Activated T-cell treated with anti-CD3 and anti-CD28 coated beads, Interleukin-2, amount 50 U/mL, for 1 hour (primary cell): ENCODE measurements at regions not wholly inside any gene's neighbourhood (a gene's known extent, or its start where the extent isn't known, plus 50 kb on each side); places are given as distances from the start of the nearest gene placed in this dataset.

Experiments used
- DNase-seq: peaks from one replicate; pipeline ENCODE4 v3.0.0-alpha.2; 2020

GRCh38 chr5:93048858-93049257, 532.2 kb downstream of the NR2F1-AS1 start:
- DNase-seq, result no peak

- no peak for DNase-seq
Observed at GRCh38 chr5:93044859-93045666, 536.0 kb downstream of the NR2F1-AS1 start.

- no peak for DNase-seq
Observed at GRCh38 chr5:93039888-93040287, 541.1 kb downstream of the NR2F1-AS1 start.

- DNase-seq, result no peak
Observed at GRCh38 chr5:93034621-93035590, 546.1 kb downstream of the NR2F1-AS1 start.

GRCh38 chr5:93022796-93023447, 558.1 kb downstream of the NR2F1-AS1 start:
- no peak for DNase-seq

- no peak for DNase-seq
Observed at GRCh38 chr5:93022211-93022610, 558.8 kb downstream of the NR2F1-AS1 start.

- DNase-seq, result no peak
Observed at GRCh38 chr5:93019896-93020295, 561.1 kb downstream of the NR2F1-AS1 start.

GRCh38 chr5:93018461-93018860, 562.6 kb downstream of the NR2F1-AS1 start:
- DNase-seq, result no peak

GRCh38 chr5:93017849-93018248, 563.2 kb downstream of the NR2F1-AS1 start:
- DNase-seq, result no peak

- no peak for DNase-seq
Observed at GRCh38 chr5:93017376-93017775, 563.6 kb downstream of the NR2F1-AS1 start.

- no peak for DNase-seq
Observed at GRCh38 chr5:93010616-93011015, 570.4 kb downstream of the NR2F1-AS1 start.

- no peak for DNase-seq
Observed at GRCh38 chr5:93010037-93010436, 571.0 kb downstream of the NR2F1-AS1 start.

GRCh38 chr5:93008502-93009207, 572.4 kb downstream of the NR2F1-AS1 start:
- no peak for DNase-seq

GRCh38 chr5:93006915-93007314, 574.1 kb downstream of the NR2F1-AS1 start:
- no peak for DNase-seq

- DNase-seq, result no peak
Observed at GRCh38 chr5:92998456-92998855, 582.6 kb downstream of the NR2F1-AS1 start.

- DNase-seq, result no peak
Observed at GRCh38 chr5:92994392-92994791, 586.6 kb downstream of the NR2F1-AS1 start.

GRCh38 chr5:92992073-92992472, 588.9 kb downstream of the NR2F1-AS1 start:
- no peak for DNase-seq

- no peak for DNase-seq
Observed at GRCh38 chr5:92991581-92992067, 589.4 kb downstream of the NR2F1-AS1 start.

GRCh38 chr5:92990771-92991170, 590.2 kb downstream of the NR2F1-AS1 start:
- no peak for DNase-seq

- no peak for DNase-seq
Observed at GRCh38 chr5:92981001-92981400, 600.0 kb downstream of the NR2F1-AS1 start.

GRCh38 chr5:92980491-92980890, 600.5 kb downstream of the NR2F1-AS1 start:
- DNase-seq, result no peak

- no peak for DNase-seq
Observed at GRCh38 chr5:92979716-92980115, 601.3 kb downstream of the NR2F1-AS1 start.
